GM12865 (cell line): ENCODE measurements at regions not wholly inside any gene's neighbourhood (a gene's known extent, or its start where the extent isn't known, plus 50 kb on each side); places are given as distances from the start of the nearest gene placed in this dataset.

Source experiments
- DNase-seq: peaks from one replicate; pipeline ENCODE4 v3.0.0; 2010; ENCODE audit warnings: low read depth
- H3K4me3 ChIP-seq: 2 replicates; pipeline ENCODE4 v1.5.1; 2011; ENCODE audit warnings: mild to moderate bottlenecking, low read depth, low read length, control low read depth
- TF ChIP-seq, protein P1 (sequence below): IDR thresholded peaks from 2 replicates; pipeline ENCODE4 v1.5.1; 2011; ENCODE audit warnings: low read length, control low read depth, low read depth, inconsistent platforms; ENCODE audit not compliant: insufficient read depth; ENCODE audit errors: missing control alignments

DNA sequence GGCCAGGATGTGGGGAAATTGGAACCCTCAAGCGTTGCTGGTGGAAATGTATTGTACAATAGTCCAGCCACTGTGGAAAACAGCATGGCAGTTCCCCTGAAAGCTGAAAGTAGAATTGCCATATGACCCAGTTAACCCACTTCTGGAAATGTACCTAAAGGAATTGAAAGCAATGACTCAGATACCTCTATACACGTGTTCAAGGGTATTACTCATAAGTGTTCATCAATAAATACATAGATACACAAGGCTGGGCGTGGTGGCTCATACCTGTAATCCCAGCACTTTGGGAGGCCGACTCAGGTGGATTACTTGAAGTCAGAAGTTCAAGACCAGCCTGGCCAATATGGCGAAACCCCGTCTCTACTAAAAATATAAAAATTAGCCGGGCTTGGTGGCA lies 71.9 kb upstream of the IRS2 start:
- no peak for DNase-seq
- TF ChIP-seq, protein P1, sequence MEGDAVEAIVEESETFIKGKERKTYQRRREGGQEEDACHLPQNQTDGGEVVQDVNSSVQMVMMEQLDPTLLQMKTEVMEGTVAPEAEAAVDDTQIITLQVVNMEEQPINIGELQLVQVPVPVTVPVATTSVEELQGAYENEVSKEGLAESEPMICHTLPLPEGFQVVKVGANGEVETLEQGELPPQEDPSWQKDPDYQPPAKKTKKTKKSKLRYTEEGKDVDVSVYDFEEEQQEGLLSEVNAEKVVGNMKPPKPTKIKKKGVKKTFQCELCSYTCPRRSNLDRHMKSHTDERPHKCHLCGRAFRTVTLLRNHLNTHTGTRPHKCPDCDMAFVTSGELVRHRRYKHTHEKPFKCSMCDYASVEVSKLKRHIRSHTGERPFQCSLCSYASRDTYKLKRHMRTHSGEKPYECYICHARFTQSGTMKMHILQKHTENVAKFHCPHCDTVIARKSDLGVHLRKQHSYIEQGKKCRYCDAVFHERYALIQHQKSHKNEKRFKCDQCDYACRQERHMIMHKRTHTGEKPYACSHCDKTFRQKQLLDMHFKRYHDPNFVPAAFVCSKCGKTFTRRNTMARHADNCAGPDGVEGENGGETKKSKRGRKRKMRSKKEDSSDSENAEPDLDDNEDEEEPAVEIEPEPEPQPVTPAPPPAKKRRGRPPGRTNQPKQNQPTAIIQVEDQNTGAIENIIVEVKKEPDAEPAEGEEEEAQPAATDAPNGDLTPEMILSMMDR = no peak

DNA sequence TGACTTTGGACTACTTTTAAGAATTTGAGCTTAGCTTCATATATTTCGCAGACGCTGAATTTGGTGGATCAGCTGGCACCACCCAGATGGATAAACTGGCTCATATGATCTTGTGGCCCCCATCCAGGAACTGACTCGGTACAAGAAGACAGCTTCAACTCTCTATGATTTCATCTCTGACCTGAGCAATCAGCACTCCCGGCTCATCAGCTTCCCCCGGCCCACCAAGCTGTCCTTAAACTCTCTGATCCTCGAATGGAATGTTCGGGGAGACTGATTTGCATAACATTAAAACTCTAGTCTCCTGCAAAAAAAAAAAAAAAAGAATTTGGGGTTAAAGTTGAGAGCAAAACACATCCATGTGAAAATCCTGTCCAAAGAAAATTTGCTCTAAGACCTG lies 71.4 kb upstream of the IRS2 start:
- TF ChIP-seq, protein P1 = no peak
- H3K4me3 ChIP-seq = no peak overlapping the region
- no peak for DNase-seq

More for the DNA sequence above, 71.9 kb upstream of the IRS2 start:
- H3K4me3 ChIP-seq = no peak overlapping the region

DNA sequence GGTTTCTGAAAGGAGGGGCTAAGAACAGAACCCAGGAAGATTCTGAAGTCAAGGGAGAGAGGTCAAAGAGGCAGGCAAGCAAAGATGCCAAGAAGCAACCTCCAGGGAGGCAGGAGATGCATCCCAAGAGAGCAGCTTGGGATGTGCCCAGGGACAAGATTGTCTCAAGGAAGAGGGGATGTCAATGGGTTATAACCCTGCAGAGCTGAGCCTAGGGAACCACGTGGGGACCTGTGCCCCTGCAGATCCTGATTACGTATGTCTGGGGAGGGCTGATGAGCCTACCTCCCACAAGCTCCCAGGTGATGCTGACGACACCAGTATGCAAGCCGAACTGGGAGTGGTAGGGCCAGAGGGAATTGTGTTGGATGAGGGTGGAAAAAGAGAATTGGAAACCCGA lies 70.9 kb upstream of the IRS2 start:
- no peak overlapping the region for H3K4me3 ChIP-seq
- TF ChIP-seq, protein P1 = no peak
- no peak for DNase-seq

DNA sequence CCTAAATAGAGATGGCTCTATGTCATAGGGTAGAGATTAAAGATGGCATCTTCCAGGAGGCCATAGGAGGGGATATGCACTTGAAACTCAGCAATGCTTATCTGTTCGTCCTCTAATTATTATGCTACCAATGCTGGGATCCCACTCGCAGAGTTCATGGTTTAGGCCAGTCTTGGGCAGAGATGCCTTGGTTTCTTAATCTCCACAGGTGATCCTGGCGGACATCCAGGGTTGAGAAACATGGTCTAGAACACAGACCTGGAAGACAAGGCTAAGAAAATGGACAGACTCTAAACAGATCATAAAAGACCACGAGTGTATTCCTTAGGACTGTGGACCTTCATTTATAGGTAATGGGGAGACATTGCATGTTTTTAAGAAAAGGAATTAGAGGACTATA lies 70.0 kb upstream of the IRS2 start:
- TF ChIP-seq, protein P1 = no peak
- DNase-seq = no peak
- no peak overlapping the region for H3K4me3 ChIP-seq

DNA sequence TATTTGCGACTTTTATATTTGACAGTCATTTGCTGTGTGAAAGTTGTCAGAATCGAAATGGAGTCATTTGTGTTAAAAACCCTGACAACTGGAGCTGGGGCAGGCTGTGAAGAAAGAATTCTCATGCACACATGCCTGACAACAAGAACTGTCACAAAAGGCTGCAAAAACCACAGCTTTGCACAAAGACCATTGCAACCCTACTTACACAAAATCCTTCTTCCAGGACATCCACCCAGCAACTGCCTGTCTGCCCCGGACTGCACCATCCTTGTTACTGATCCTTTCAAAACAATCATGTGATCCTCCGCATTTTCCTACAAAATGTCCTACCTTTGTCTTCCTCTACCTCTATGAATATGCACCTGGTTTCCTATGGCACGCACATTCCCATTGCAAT lies 66.8 kb upstream of the IRS2 start:
- TF ChIP-seq, protein P1 = no peak
- no peak overlapping the region for H3K4me3 ChIP-seq
- no peak for DNase-seq

DNA sequence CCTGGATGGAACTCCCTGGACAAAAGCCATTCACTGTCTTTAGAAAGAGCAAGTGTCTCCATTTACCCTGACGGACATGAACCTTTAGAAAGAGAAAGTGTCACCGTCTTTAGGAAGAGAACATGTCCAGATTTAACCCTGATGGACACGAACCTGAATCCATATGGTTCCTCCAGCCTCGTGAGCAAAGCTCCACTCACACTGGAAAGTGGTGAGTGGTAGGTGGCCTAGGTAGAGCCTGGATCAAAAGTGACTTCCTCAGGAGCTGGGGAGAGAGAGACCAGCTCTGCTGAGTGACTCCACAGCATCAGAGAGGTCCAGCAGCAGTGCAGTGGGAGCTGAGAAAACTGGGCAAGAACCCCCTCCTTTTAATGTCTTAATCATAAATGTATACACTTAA lies 59.8 kb upstream of the IRS2 start:
- no peak for DNase-seq
- H3K4me3 ChIP-seq = no peak overlapping the region
- TF ChIP-seq, protein P1 = no peak

DNA sequence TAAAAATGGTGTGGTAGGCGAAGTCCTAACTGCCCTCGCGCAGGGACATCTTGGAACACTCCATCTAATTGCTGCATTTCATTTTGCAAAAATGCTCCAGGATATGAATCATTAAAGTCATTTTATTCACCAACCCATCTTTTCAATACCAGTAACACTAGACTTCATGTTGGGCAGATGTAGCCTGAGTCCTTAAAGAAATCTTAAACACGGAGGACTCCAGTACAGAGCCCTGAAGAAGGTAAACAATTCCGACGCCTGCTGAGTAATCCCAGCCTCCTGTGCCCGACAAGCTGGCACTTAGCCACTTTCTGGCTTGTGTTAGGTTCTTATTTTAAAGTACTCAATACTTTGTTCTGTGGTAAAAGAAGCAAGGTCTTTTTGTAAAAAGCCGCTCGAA lies 58.0 kb upstream of the IRS2 start:
- TF ChIP-seq, protein P1 = no peak
- DNase-seq = no peak
- no peak overlapping the region for H3K4me3 ChIP-seq
